GM19372 (cell line): ENCODE measurements at regions not wholly inside any gene's neighbourhood (a gene's known extent, or its start where the extent isn't known, plus 50 kb on each side); places are given as distances from the start of the nearest gene placed in this dataset.

ENCODE experiments used
- ATAC-seq: cut with Tn5 transposase; IDR thresholded peaks from one replicate; pipeline ENCODE4 v1.9.1; 2021; ENCODE audit warnings: mild to moderate bottlenecking, low read depth, moderate library complexity; ENCODE audit not compliant: unreplicated experiment

DNA sequence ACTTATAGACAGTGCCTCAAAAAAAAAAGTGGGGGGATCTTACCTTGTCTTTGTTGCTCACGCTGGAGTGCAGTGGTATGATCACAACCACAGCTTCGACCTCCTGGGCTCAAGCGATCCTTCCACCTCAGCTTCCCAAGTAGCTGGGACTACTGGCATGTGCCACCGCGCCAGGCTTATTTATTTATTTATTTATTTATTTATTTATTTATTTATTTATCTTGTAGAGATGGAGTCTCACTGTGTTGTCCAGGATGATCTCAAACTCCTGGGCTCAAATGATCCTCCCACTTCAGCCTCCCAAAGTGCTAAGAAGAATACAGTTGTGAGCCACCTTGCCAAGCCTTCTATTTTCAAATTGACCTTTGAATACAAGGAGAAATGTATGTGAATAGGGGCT is 553.0 kb upstream of the BTBD3 start:
- no peak for ATAC-seq

DNA sequence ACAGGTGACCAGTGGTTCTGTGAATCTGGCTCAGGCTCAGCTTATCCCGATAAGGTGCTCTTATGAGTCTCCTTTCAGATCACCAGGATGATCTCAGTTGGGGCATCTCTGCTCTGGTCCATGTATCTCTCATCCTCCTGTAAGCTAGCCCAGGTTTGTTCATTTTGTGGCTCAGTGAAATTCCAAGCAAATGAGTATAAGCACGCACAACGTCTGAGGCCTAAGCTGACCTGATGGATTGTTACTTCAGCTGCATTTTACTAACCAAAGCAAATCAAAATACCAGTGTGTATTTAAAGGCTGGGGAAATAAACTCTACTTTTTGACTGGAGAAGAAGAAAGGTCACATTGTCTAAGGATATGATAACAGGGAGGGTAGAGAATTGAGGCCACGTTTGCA is 551.0 kb upstream of the BTBD3 start:
- ATAC-seq, result no peak

GRCh38 chr20:11368499-11368898 is 549.2 kb upstream of the BTBD3 start:
- no peak for ATAC-seq

DNA sequence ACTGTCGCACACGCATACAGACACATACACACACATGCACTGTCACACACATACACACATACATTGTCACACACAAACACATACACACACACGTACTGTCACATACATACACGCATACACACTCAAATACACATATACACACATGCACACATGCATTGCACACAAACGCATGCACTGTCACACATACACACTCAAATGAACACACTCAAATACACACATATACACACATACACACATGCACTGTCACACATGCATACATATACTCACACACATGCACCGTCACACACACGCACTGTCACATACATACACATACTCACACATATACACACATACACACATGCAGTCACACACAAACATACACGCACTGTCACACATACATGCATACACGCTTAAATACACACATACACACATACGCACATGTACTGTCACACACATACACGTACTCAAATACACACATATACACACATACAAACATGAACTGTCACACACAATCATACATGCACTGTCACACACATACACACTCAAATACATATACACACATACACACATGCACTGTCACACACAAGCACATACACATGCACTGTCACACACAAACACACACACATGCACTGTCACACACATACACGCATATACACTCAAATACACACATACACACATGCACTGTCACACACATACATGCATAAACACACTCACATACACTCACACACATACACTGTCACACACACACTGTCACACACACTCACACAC is 548.6 kb upstream of the BTBD3 start:
- ATAC-seq, result no peak

- ATAC-seq, result no peak
These were observed 545.9 kb upstream of the BTBD3 start for GRCh38 chr20:11371831-11372230.

DNA sequence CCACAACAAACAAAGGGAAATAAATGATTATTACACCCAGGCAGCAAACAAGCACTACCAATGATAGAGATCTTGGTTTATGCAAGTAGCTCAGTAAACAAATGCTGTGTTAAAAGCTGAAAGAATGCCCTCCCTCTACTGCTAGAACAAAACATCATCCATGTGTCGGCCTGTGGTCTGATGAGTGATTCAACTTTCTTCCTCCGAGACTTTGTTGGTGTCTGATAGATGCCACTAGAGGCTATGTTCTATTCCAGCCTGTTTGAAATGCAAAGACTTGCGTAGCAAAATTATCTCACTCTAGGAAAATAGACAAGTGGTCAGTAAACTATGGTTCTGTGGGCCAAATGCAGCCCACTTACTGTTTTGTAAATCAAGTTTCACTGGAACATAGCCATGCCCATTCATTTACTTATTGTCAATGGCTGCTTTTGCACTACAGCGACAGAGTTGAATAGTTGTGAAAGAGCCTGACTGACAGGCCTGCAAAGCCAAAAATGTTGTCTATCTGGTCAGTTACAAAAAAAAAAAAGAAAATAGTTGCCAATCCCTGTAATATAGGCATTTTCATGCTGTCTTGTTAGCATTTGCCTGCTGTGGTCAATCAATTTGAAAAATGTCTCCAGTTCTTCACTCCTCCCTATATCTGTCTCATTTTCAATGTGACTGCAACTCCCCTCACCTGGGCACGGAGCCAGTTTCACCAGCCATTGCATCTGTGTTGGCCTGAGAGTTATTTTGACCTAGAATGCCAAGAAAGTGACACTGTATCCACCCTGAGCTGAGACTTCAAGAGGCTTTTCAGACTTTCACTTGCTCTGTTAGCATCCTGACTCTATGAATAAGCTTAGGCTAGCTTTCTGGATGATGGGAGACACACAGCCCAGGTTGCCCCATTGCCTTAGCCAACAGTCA is 544.6 kb upstream of the BTBD3 start:
- no peak for ATAC-seq

- no peak for ATAC-seq
These were observed 542.4 kb upstream of the BTBD3 start for GRCh38 chr20:11375335-11375734.

- no peak for ATAC-seq
These were observed 541.7 kb upstream of the BTBD3 start for GRCh38 chr20:11375966-11376365.

DNA sequence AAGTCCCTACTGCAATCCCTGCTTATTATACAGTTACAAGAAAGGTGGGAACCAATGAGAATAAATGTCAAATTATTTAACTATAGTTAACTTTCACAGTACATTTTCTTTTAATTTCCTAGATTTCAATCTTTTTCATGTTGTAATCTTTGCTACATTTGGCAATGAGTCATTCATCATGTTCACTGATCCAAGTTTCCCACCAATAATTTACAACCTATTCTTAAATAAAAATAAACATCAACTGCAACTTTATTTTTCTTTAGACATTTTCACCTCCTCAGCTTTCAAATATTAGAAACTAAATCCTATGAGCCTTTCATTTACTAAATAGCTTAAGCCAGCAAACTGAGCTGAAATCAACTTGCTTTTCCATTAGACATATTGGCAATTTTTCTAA is 541.3 kb upstream of the BTBD3 start:
- ATAC-seq, result no peak

DNA sequence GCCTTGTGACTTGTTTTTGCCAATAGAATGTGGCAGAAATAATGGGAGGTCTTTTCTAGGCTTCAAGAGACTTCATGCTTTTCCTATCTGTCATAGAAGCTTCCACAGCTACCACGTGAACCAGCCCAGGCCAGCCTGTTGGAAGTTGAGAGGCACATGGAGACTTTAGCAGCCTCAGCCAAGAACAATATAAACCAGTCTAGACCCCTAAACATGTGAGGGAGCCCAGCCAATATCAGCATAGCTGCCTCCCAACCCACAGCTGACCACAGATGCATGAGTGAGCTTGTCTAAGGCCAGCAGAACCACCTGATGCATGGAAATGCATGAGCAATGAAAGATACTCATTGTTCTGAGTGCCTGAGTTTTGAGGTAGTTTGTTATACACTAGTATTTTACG is 540.7 kb upstream of the BTBD3 start:
- no peak for ATAC-seq

DNA sequence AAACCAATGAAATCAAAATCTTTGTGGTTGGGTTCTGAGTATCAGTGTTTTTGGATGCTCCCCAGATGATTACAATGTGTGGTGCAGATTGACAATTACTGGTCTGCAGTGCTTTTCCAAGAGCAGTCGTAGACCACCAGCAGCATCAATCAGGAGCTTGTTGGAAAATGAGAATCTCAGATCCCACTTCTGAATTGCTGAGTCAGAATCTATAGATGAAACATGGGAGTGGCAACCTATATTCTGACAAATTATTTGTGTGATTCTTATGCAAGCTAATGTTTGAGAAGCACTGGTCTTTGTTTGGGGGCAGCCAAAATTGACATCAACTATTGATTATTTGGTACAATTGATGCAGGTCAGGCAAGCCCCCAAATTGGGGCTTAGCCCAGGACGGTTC is 539.9 kb upstream of the BTBD3 start:
- no peak for ATAC-seq

GRCh38 chr20:11378252-11378651 is 539.4 kb upstream of the BTBD3 start:
- ATAC-seq, result no peak

DNA sequence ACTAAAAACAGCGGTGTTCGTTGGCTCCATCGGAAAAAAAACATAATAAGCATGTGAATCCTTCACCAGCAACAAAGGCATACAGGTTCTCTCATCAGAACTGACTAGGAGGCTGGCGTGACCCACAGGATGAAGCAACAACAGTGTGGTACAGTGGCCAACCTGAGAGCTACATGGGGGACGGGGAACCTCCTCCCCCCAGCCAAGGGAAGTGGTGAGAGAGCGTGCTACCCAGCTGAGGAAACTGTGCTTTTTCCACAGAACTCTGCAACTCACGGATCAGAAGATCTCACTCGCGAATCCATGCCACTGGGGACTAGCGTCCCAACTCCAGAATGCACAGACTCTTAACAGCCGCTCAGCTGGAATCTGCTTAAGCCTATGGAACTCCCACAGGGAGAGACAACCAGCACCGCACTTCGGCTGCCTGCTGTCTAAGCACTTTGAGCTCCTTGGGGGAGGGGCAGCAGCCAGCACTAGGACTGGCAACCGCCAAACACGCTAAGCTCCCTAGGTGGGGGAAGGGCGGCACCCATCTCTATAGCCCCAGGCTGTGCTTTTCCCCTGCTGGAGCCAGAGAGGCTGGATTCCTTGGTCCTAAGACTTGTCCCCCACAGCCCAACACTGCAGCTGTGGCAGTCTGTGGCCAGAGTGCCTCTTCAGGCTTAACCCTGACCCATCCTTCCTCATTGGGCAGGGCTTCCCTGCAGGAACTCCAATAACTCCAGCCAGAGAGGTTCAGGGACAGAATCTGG is 538.3 kb upstream of the BTBD3 start:
- ATAC-seq, result no peak

- no peak for ATAC-seq
These were observed 537.4 kb upstream of the BTBD3 start for GRCh38 chr20:11380283-11380682.

DNA sequence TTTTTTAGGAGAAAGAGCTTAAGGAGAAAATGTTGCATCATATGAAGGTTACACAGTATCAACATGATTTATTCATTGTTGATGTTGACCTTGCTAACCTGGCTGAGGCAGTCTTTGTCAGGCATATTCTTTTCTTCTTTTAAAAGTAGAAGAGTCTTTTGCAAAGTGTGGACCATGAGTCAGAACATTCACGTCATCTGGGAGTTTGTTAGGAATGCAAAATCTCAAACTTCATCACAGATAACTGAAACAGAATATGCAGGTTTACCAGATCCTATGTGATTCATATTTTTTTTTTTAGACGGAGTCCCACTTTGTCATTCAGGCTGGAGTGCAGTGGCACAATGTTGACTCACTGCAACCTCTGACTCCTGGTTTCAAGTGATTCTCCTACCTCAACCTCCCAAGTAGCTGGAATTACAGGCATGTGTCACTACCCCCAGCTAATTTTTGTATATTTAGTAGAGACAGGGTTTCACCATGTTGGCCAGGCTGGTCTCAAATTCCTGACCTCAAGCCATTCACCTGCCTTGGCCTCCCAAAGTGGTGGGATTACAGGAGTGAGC is 530.4 kb upstream of the BTBD3 start:
- no peak for ATAC-seq

GRCh38 chr20:11389186-11389585 is 528.5 kb upstream of the BTBD3 start:
- ATAC-seq, result no peak

DNA sequence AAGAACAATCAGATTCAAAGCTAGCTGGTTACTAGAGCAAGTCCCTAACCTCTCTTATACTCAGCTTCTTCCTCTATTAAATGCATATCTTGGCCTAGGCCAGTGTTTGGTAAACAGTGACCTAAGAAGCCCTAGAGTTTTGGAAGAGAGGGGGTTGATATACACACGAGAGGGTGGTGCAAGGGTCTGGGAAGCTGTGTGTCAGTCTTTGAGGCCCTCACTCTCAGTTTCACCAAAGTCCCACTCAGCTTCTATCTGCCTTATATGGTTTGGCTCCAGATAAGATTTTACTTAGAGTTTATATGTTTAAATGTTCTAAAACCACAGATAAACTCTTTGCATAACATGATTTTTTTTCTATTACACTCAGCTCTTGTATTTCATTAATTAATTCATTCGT is 526.1 kb upstream of the BTBD3 start:
- ATAC-seq, result no peak

DNA sequence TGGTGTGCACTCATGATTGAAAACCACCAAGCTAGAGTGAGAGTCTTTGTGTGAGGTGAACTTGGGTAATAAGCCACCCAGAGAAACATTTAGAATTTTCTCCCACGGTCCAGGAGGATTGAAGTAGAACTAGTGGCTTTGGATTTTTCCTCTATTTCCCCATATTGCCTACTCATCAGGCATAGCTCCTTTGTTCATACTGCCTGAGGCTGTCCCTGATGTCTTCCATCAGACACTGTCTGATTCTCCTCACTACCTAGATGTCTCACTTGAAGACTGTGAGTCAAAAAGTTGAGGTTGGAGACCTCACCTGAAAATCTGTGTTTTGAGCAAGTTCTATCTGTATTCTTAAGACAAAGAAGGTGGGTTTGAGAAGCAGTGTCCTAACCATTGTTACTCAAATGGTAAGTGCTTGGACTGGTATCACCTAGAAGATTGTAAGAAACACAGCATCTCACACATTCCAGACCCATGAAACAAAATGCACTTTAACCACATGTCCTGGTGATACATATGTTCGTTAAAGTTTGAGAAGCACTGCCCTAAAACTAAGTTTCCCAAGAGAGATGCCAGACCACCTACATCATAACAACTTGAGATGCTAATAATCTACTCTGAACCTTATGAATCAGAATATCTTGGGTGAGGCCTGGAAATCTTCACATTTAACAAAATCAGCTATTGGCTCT is 523.4 kb upstream of the BTBD3 start:
- no peak for ATAC-seq

DNA sequence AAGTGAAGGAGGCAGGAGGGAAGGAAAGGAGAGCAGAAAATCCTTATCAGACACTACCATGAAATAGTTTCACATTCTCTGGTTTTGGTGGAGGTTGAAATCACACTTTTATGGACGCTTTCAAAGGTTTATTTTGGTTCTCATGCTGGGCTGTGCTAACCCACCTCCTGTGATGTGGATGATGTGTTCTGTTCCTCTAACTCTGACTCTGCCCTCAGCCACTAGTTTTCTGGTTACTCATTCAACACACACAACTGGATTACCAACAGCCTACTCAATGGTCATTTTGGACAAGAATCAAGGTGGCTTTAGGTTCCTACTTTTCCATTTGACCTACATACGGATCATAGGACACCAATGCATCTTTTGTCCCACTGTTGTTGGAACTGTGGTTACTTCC is 522.1 kb upstream of the BTBD3 start:
- ATAC-seq, result no peak

- no peak for ATAC-seq
These were observed 515.7 kb upstream of the BTBD3 start for GRCh38 chr20:11401988-11402387.
